ENCODE measurements at regions not wholly inside any gene's neighbourhood (a gene's known extent, or its start where the extent isn't known, plus 50 kb on each side); places are given as distances from the start of the nearest gene placed in this dataset.
"Not testable (repeated sequence)": the region's sequence is repeated elsewhere in the genome, so short reads cannot be mapped to it uniquely, and the experiment has no call there.

DNA sequence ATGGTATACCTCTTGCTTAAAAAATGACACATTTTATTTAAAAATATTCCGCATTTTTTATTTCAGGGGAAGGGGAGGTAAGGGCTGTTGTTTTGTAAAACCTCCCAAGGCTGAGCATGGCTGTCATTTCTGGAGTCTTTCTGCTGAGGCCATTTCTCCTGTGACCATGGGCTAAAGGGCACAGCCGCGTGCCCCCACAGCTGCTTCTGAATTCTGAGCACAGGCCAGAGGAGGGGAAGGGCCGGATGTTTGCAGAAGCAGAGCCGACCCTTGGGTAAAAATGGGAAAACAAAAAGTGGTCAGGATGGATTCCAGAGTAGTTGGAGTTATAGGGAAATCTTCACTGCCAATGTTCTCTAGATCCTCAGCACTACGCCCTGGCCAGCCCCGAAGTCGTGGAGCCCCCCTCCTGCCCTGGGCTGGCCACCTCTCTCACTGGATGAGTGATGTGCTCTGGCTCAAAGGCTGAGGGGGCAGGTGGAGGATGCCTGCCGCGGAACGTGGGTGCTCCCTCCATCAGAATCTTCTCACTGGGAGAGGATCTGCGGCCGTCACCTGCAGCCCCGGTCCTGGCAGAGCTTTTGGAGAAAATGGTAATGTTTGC lies 131.3 kb upstream of the ZEB1 start:
- DNase-seq (ENCODE audit: low read depth in 2 of 2), result no peak

DNA sequence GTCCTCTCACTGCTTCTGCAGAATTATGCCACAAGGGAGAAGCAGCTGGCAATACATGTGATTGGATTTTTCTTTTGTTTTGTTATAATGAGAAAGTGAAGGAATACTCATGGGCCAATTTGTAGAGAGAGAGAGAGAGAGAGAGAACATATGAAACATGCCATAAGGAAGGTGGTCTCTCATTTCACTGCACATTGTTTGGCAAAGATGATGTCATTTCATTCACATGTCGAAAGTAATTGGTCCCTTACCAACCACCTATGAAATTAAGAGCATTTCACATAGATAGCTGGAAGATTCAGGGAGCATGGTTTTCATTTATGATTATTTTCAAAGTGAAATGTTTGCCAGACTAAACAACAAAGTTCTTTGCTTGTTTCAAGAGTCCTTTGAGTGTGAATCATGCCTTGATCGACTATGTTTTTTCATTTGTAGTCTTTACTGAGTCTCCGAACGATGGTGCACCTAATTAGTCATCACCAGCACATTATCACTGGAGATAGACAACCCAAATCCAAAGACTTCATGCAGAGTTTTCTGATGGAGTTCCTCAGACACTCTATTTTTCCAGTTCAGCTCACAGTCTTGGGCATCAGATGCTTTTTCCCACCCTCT lies 130.1 kb upstream of the ZEB1 start:
- DNase-seq (ENCODE audit: low read depth in 2 of 2), result no peak

DNA sequence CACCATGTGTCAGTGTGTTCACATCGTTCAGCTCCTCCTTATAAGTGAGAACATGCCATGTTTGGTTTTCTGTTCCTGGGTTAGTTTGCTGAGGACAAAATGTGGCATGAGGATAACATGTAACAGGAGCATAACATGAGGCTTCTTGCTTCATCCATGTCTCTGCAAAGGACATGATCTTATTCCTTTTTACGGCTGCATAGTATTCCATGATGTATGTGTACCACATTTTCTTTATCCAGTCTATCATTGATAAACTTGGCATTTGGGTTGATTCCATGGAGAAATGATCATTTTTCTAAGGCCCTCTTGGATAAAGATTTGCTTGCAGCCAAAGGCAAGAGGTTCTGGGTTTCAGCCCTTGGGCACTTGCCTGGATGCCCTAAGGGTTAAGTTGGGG lies 128.5 kb upstream of the ZEB1 start:
- no peak for DNase-seq (ENCODE audit: low read depth in 2 of 2)

DNA sequence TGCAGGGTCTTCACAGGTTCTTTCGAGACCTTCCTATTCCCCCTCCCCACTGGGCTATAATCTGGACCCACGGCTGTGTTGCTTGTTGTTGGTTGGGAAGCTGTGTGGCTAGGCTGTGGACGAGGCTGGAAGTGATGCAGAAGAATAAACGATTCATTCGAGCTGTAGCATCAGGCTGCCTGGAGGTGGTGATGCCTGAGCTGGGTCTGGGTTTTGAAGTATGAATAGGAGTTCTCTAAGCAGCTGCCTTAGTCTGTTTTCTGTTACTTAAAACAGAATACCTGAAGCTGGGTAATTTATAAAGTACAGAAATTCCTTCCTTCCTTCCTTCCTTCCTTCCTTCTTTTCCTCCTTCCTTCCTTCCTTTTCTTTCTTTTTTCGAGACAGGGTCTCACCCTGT lies 126.5 kb upstream of the ZEB1 start:
- no peak for DNase-seq (ENCODE audit: low read depth in 2 of 2)

DNA sequence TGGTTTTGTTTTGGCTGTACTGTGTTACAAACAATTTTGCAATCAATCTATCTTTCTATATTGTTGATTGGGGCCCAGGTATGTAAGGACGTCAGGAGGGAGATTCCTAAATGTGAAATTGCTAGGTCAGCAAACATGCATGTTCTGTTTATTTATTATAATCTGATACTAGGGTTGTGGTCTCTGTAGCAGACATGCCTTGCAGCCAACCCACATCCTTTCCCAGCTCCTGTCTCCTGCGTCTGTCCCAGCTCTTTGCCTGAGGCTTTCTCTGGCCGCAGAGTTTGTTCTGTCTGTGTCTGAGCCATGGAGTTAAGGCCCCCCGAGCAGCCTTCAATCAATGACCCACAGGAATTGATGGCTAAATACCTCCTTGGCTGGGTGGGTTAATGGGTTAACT lies 124.0 kb upstream of the ZEB1 start:
- DNase-seq (ENCODE audit: low read depth in 2 of 2), result no peak

DNA sequence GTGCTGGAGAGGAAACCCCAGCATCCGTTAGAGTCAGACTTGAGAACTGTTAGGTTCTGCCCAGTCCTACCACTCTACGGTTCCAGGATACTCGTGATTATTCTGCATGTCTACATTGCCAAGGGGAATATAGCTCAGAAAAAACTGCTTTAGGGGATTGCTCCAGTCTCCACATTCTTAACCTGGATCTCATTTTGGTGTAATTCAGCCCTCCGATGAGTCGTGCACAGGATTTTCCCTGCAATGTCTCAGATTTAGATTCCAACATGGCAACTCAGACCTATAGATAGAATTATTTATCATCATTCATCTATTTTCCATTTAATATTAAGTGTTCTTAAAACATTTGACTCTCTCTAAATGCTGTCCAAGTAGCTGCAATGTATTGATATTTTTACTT lies 121.1 kb upstream of the ZEB1 start:
- no peak for DNase-seq (ENCODE audit: low read depth in 2 of 2)

DNA sequence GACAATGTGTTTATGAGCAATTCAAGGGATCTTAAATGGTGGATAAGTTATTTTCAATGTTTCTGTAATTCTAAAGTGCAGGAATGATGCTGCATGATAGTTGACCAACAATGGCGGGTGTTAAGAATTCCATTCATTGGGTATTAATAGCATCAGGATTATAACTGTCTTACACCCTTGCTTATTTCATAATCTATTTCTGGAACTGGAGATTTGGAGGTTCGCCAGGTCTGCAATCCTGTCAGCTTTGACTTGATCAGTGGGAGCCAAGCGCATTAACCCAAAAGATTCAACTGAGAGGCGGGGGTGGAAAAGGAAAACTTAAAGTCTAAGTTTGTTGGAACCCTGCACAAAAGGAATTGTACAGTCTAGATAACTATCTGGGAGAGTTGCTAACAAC lies 114.9 kb upstream of the ZEB1 start:
- DNase-seq (ENCODE audit: low read depth in 2 of 2), result no peak

DNA sequence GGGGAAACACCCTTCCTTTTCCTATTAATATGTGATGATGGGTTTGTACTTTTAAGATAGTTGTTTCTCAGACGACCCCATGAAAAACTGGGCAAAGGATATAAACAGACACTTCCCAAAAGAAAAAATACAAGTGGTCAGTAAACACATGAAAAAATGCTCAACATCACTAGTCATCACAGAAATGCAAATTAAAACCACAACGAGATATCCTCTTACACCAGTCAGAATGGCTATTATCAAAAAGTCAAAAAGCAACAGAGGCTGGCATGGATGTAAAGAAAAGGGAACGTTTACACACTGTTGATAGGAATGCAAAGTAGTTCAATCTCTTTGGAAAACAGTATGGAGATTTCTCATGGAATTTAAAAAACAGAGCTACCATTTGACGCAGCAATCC lies 111.4 kb upstream of the ZEB1 start:
- no peak for DNase-seq (ENCODE audit: low read depth in 2 of 2)

DNA sequence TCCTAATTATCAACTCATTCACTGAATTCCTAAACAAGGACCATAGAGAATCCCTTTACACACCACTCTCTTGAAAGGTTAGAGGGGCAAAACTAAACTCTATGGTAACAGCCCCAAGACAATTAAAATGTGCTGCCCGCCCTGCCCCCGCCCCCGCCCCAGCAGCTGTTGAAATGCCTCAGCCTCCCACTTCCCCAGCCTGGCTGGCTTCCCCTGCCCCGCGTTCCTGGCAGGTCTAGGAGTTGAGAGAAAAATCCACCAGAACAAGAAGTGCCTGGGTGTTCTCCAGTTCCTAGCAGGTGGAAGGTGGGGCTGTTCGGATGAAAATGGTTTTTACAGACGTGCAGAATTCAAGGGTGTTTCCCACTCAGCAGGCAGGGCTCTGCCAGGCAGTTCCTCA lies 109.5 kb upstream of the ZEB1 start:
- no peak for DNase-seq (ENCODE audit: low read depth in 2 of 2)

DNA sequence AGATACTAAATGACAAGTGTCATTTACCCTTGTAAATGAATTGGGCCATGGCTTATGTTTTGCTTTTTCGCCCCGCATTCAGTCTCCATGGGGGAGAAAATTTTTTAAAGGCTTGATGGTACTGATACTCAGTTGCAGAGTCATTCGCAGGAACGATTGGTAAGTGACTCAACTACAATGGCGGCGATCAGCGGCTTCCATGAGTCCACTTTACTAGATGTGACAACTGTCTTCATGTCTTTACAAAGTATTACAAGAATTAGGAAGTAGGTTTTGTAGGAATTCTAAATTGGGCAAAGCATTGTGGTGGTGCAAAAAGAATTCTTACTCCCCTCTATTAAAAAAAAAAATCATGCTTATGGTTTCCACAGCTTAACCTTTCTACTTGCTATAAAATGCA lies 108.8 kb upstream of the ZEB1 start:
- DNase-seq (ENCODE audit: low read depth in 2 of 2), result no peak

DNA sequence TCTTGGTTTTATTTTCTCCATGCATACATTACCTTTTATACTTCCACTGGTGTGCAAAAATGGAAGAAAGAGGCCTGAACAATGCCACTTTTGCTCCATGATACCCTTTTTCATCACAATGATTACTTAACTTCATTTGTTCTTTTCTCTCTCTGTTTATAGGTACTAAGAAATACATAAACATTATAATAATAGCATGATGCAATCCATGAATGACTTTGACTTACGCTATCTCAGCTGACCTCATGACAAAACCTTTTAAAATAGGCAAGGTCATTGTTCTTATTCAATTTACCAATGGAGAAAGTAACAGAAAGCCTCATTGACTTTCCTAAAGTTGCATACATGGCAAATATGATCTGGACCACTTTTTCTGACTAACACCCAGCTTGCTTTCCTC lies 105.1 kb upstream of the ZEB1 start:
- DNase-seq (ENCODE audit: low read depth in 2 of 2), result no peak

DNA sequence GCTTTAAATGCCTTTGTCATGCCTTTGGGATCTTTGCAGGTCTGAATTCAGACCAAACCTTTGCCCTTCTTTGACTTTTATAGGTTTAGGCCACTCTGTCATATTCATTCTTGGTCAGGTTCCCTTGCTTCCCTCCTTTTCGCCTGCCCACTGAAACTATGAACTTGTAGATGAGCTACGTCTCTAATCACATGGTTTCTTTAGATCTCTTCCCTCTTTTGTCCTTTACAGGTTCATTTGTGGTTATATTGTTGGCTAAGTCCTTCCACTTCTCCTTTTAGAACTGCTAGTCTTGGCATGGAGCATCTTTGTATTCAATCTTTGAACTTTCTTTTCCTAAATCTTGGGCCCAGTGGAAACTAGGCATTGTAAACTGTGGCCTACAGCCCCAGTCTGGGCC lies 104.0 kb upstream of the ZEB1 start:
- DNase-seq (ENCODE audit: low read depth in 2 of 2), result no peak

DNA sequence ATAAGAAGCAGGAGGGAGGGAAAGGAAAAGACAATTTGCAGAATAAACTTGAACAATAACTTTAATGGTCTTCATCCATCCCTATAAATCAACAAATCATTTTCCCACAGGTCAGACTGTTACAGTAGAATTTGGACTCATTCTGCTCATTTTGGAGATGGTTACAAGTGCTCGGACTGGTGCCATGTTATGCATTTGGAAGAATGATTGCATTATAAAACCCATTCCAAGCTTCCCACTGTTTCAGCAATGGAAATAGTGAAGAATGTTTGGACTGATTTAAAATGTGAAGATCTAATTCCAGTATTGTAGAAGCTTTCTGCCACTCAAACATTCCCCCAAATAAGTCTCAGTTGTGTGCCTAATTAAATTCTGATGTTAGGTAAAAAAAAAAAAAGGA lies 99.7 kb upstream of the ZEB1 start:
- no peak for DNase-seq (ENCODE audit: low read depth in 2 of 2)

DNA sequence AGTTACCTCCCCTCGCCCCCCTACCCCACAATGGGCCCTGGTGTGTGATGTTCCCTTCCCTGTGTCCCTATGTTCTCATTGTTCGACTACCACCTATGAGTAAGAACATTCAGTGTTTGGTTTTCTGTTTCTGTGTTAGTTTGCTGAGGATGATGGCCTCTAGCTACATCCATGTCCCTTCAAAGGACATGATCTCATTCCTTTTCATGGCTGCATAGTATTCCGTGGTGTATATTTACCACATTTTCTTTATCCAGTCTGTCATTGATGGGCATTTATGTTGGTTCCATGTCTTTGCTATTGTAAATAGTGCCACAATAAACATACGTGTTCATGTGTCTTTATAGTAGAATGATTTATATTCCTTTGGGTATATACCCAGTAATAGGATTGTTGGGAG lies 90.2 kb upstream of the ZEB1 start:
- DNase-seq (ENCODE audit: low read depth in 2 of 2), result not testable (repeated sequence)

DNA sequence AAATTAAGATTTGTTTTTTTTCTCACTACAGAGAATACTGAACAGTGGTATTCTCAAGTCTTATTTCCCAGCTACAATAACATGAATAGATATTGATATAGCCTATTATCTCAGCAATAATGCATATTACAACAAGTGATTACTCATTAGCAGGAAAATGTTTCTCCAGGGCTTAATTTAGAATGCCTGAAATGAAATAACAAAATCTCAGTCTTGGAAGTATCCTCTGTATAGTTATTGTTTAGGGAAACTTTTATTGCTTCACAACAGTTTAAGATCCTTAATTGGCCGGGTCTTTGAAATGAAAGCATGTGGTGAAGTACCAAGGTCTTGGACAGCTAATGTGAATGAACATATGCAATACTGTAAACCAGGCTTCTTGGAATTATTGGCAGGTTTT lies 79.1 kb upstream of the ZEB1 start:
- no peak for DNase-seq (ENCODE audit: low read depth in 2 of 2)

DNA sequence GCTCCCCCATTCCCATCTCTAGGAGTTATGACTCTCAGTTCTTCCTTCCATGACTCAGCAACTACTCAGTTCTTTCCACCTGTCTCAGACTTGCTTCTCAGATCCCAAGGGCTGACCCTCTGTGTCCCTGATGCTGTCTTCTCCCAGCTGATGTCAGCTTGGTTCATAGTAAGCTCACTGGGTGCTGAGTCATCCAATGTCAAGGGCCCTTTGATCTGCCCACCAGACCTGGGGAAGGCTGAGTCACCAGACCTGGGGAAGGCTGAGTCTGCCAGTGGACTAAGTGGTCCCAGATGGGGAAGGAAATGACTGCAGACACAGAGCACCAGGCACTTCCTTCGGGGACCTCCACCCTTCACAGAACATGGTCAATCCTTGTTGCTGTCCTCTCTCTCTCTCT lies 76.1 kb upstream of the ZEB1 start:
- no peak for DNase-seq (ENCODE audit: low read depth in 2 of 2)

DNA sequence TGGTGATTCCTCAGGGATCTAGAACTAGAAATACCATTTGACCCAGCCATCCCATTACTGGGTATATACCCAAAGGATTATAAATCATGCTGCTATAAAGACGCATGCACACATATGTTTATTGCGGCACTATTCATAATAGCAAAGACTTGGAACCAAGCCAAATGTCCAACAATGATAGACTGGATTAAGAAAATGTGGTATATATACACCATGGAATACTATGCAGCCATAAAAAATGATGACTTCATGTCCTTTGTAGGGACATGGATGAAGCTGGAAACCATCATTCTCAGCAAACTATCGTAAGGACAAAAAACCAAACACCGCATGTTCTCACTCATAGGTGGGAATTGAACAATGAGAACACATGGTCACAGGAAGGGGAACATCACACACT lies 67.9 kb upstream of the ZEB1 start:
- DNase-seq (ENCODE audit: low read depth in 2 of 2), result not testable (repeated sequence)

DNA sequence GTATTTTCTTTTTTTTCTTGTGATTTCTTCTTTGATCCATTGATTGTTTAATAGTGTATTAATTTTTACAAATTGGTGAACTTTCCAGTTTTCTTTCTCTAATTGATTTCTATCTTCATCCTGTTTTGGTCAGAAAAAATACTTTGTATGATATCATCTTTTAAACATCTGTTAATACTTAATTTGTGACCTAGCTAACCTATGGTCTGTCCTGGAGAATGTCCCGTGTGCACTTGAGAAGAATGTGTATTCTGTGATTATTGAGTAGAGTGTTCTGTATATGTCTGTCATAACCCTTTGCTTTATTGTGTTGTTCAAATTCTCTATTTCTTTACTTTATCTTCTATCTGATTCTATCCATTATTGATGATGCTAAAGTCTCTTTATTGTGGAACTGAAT lies 65.8 kb upstream of the ZEB1 start:
- no peak for DNase-seq (ENCODE audit: low read depth in 2 of 2)

DNA sequence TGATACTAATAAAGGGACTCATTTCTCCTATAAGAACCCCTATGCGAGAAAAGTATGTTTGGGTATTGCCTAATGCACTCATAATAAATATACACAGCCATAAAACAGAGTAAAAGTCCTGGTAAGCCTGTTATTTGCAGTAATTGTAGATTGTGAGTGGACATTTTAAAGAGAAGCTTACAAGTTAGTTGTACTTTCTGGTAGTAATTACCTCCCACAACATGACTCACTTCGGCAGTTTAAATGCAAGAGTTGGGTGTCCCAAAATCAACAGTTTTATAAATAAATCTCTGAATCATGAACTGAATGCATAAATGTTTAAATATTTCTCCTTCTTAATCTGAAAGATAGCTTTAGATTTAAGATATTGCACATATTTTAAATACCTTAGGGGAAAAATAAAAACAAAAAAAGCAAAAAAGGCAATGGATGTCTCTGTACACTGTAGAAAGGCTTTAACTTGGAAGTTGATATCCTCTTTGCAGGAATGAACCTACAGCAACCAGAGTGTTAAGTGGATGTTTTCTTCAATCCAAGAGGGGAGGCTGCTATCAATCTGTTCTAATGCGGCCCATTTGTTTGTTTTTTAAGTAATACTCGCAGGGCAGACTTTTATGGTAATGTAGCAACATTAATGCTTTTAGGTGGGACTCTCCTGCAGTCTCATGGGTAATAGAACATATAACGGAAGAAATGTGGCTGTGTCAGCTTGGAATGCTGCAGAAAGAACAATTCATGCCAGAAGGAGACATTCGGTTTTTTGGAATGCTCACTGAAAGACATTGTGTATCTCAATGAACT lies 57.3 kb upstream of the ZEB1 start:
- DNase-seq (ENCODE audit: low read depth in 2 of 2), result no peak

DNA sequence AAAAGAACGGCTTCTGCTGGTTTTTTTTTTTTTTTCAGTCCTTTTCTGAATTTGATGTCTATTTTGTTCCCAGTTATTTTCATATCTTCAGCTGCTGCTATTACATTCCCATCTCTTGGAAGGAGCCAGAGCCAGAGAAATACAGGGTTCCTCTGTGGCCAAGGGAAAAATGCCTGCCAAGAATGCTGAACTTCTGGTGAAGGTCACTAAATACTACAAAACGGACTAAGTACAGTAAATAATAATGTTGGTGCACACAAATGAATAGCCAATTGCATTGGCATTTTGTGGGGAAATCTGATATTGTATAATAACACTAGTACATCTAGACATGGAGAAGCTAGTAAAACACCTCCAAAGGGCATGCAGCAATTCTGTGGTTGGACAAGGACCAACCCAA lies 56.3 kb upstream of the ZEB1 start:
- DNase-seq (ENCODE audit: low read depth in 2 of 2), result no peak

DNA sequence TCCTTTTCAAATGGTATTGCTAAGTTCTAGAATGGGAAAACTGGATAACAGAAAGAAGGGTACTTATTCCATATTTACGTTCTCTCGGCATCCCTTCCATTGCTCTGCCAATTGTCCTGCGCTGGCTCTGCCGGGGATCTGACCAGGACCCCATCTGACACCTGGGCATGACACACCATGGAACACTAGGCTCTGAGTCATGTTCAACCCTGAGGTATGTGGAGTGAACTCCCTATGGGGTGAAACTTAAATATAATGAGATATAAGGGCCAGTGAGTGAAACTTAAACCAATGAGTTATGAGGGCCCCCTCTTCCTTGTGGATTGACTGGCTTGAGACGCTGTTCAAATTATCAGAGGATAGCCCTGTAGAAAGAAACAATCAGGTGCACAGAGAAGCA lies 55.1 kb upstream of the ZEB1 start:
- DNase-seq (ENCODE audit: low read depth in 2 of 2), result no peak

DNA sequence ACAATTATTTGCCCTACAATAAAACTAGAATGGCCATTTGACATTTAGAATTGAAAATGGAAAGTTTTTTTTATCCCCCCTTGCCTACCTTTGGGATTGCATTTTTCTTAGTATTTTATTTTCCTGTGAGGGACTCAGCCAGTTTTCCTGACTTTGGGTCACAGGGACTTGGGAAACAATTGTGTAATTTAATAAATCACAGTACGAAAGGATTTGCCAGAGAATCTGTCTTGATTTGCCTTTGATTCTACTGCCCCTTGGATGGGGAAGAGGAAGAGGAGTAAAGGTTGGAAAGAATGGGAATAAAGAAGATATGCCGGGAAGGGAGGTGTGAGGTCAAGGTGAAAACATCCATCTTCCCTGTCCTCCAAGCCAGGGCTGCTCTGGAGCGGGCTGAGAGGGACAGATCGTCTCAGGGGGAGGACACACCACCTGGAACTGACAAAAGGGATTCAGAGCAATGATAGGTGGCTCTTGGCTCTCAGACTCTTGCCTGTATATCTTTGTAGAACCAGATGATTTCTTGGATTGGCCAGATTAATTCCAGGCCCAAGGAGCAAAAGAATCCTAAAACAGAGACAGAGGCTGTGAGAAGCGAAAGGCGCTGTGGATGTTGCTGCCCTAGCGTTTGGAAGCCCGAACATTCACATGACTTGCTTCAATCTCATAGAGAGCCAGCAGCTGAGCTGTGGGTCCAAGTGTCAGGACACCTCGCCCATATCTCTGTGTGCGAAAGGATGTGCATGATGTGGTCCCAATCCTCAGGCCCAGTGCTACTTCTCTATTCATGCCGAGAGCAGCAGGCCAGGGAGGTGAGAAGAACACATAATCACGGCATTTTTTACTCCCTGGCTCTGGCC lies 50.3 kb upstream of the ZEB1 start:
- DNase-seq (ENCODE audit: low read depth in 2 of 2), result no peak
